SK-N-SH (cell line): ENCODE measurements at regions not wholly inside any gene's neighbourhood (a gene's known extent, or its start where the extent isn't known, plus 50 kb on each side); places are given as distances from the start of the nearest gene placed in this dataset.

Experiments used
- CTCF ChIP-seq: fragments of 200-600 bp; sonication (generic); IDR thresholded peaks from 2 replicates; pipeline ENCODE4 v1.6.1; 2017; ENCODE audit warnings: antibody characterized with exemption, mild to moderate bottlenecking, moderate library complexity
- EZH2phosphoT487 ChIP-seq: fragments of 200-600 bp; sonication (generic); IDR thresholded peaks from 2 replicates; pipeline ENCODE4 v1.6.1; 2017; ENCODE audit warnings: low read depth, mixed run types, mild to moderate bottlenecking, antibody characterized with exemption, moderate library complexity, borderline replicate concordance
- JUND ChIP-seq: IDR thresholded peaks from 2 replicates; pipeline ENCODE4 v1.4.0; 2012
- TAF1 ChIP-seq: IDR thresholded peaks from 2 replicates; pipeline ENCODE4 v1.6.1; 2012; ENCODE audit warnings: low read depth, mild to moderate bottlenecking, low read length, moderate library complexity, borderline replicate concordance
- TCF12 ChIP-seq: IDR thresholded peaks from 2 replicates; pipeline ENCODE4 v1.4.0; 2012

DNA sequence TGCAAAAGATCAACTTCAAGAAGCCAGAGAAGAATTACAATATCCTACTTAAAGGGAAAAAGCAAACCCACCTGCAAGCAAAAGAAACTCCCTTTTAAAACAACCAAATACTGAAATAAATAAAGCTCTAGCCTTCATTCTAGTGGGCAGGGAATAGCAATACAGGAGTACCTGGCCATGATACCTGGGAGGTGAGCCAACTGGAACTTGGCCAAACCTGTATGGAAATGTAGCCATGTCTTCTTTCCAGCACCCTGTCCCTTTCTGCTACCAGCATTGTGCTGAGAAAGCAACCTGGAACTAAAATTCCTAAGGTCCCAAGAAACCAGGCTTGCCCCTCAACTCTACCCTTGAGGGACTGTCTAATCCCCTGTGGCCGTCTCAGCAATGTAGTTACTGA is 530.0 kb downstream of the EPHB1 start:
- TF ChIP-seq EZH2phosphoT487: no peak
- TF ChIP-seq CTCF: no peak
- no peak for TF ChIP-seq JUND
- TF ChIP-seq TAF1: no peak
- TF ChIP-seq TCF12: no peak
